HG02943 (cell line): ENCODE measurements at regions not wholly inside any gene's neighbourhood (a gene's known extent, or its start where the extent isn't known, plus 50 kb on each side); places are given as distances from the start of the nearest gene placed in this dataset.
A peak's percentile ranks its signal among the peaks of the same experiment; 100 is the strongest.

Experiments used
- ATAC-seq: cut with Tn5 transposase; IDR thresholded peaks from one replicate; pipeline ENCODE4 v1.9.1; 2021; ENCODE audit warnings: mild to moderate bottlenecking, low read depth, moderate library complexity; ENCODE audit not compliant: unreplicated experiment

DNA sequence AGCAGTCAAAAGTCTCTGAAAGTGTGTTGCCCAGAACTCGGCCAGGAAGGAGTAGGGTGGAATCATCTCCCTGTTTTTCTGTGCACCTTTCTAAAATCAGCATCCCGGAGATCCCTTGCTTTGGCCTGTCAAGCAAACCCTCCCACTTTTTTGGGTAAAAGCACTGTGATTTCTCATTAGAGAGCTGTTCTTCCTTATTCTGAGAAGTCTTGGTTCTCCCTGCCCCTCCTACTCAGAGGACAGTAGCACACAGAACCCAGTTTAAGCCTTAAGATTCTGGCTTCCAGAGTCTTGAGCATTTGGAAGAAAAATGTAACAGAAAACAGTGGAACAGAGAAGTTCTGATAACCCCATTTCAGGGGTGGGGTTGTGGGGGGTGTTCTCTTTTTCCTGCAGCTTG, 52.6 kb upstream of the KATNAL1 start:
- ATAC-seq = no peak

DNA sequence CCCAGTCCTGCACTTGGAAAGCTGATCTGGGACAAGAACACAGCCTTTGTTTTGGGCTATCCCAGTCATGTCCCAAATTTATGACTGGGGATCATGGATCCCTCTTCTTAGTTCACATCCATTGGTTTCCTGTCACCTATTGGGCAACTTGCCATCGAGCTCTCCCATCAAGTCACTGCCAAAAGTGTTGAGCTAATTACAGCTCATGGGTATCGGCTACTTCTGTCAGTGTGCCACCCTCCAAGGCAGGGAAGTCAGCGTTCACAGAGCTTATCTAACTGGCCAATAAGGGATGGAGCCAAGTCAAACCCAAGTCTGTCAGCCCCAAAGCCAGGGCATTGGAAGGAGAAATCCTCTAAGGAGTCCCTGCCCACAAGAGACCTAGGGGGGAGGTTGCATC, 53.2 kb upstream of the KATNAL1 start:
- no peak for ATAC-seq

- no peak for ATAC-seq
Measured at GRCh38 chr13:30362005-30362788, 54.8 kb upstream of the KATNAL1 start.

- no peak for ATAC-seq
Measured at GRCh38 chr13:30362869-30363268, 55.5 kb upstream of the KATNAL1 start.

GRCh38 chr13:30363725-30364124, 56.4 kb upstream of the KATNAL1 start:
- no peak for ATAC-seq

DNA sequence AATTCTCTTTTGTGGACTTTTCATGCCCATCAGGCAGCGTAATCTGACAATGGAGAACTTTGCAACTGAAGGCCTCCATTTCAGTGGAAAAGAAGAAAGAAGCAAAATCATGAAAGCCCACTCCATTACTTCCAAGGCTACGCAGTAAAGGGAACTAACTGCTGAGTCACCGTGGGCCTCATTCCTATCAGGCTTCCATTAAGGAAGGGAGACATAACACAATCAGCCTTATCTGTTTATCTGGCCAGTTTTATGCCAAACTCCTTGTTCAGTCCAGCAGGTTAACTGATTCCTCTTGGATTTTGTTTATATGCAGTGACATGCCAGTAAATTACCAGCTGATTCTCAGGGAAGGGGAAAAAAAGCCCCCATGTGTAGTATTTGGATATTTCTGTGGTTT, 56.8 kb upstream of the KATNAL1 start:
- no peak for ATAC-seq

DNA sequence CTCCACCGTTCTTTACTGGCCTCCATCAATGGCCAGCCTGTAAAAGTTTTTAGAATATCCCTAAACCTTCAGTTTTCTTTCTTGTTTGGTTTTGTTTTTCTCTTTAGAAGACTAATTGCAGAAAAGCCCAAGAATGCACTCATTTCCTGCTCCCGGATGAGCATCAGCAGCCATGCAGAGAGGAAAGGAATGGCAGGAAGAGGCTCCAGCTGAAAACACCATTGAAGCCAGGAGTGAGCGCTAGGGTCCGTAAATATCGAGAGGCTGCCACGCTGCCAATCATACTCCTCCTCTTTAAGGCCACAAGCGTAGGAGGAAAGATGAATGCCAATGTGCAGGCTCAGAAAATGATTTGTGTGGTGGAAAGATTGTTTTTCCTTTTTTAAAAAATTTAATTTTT, 57.4 kb upstream of the UBE2L5 start:
- no peak for ATAC-seq

GRCh38 chr13:30366088-30366487, 56.2 kb upstream of the UBE2L5 start:
- ATAC-seq = no peak

DNA sequence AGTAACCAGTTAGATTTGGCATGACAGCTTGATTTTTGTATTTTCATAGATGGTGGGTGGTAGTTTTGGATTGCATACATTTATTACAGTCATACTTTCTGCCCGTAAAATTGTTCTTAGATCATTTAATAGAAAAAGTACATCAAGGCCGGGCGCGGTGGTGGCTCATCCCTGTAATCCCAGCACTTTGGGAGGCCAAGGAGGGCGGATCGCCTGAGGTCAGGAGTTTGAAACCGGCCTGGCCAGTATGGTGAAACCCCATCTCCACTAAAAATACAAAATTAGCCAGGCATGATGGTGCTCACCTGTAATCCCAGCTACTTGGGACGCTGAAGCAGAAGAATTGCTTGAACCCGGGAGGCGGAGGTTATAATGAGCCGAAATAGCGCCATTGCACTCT, 55.0 kb upstream of the UBE2L5 start:
- ATAC-seq = no peak

GRCh38 chr13:30370146-30370545, 52.1 kb upstream of the UBE2L5 start:
- ATAC-seq = no peak

DNA sequence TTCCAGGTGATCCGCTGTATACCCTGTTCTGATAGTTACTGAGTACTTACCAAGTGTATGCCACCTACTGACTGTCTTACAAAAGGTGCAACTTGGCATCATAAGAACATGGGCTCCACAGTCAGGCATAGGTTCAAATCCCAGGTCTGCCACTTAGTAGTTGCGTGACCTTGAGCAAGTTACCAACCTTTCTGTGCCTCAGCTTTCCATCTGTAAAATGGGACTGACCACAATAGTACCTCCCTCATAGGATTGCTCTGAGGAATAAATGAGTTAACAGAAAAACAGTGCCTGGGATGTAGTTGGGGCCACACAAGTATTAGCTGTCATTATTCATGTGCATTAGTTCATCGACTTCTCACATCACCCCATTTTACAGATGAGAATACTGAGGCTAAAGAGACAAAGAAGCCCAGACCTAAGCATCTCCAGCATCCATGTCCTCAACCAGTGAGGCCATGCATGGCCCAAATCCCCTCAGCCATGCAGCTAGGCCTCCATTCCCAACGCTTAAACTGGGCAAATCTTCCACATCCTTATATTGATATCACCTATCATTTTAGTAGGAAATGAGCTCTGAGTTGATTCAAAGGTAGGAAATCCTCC, 51.3 kb upstream of the UBE2L5 start:
- no peak for ATAC-seq

- peak; percentile 73 for ATAC-seq
Measured at GRCh38 chr13:30371649-30372265, 50.5 kb upstream of the UBE2L5 start.
